ENCODE measurements at regions not wholly inside any gene's neighbourhood (a gene's known extent, or its start where the extent isn't known, plus 50 kb on each side); places are given as distances from the start of the nearest gene placed in this dataset.
"Not testable (repeated sequence)": the region's sequence is repeated elsewhere in the genome, so short reads cannot be mapped to it uniquely, and the experiment has no call there.

- DNase-seq (ENCODE audit: low read depth) = no peak
Measured at GRCh38 chr22:27250418-27250817, 551.1 kb downstream of the MN1 start.

GRCh38 chr22:27250886-27251285 lies 550.7 kb downstream of the MN1 start:
- no peak for DNase-seq (ENCODE audit: low read depth)

- DNase-seq (ENCODE audit: low read depth) = no peak
Measured at GRCh38 chr22:27251563-27251962, 550.0 kb downstream of the MN1 start.

- peak; percentile 61 for DNase-seq (ENCODE audit: low read depth)
Measured at GRCh38 chr22:27252282-27253049, 549.1 kb downstream of the MN1 start.

GRCh38 chr22:27253108-27253902 lies 548.3 kb downstream of the MN1 start:
- peak; percentile 78 for DNase-seq (ENCODE audit: low read depth)

GRCh38 chr22:27254063-27254462 lies 547.5 kb downstream of the MN1 start:
- not testable (repeated sequence) for DNase-seq (ENCODE audit: low read depth)

- no peak for DNase-seq (ENCODE audit: low read depth)
Measured at GRCh38 chr22:27255580-27255979, 546.0 kb downstream of the MN1 start.

- no peak for DNase-seq (ENCODE audit: low read depth)
Measured at GRCh38 chr22:27257987-27258386, 543.6 kb downstream of the MN1 start.

GRCh38 chr22:27258616-27259172 lies 542.9 kb downstream of the MN1 start:
- no peak for DNase-seq (ENCODE audit: low read depth)

- no peak for DNase-seq (ENCODE audit: low read depth)
Measured at GRCh38 chr22:27259433-27259832, 542.1 kb downstream of the MN1 start.

GRCh38 chr22:27260087-27260698 lies 541.4 kb downstream of the MN1 start:
- DNase-seq (ENCODE audit: low read depth) = no peak

- DNase-seq (ENCODE audit: low read depth) = no peak
Measured at GRCh38 chr22:27262361-27262760, 539.2 kb downstream of the MN1 start.

GRCh38 chr22:27264184-27264583 lies 537.4 kb downstream of the MN1 start:
- no peak for DNase-seq (ENCODE audit: low read depth)

- DNase-seq (ENCODE audit: low read depth) = no peak
Measured at GRCh38 chr22:27267145-27267544, 534.4 kb downstream of the MN1 start.

GRCh38 chr22:27269751-27270543 lies 531.6 kb downstream of the MN1 start:
- no peak for DNase-seq (ENCODE audit: low read depth)

- no peak for DNase-seq (ENCODE audit: low read depth)
Measured at GRCh38 chr22:27270818-27271510, 530.6 kb downstream of the MN1 start.

GRCh38 chr22:27273436-27273835 lies 528.1 kb downstream of the MN1 start:
- no peak for DNase-seq (ENCODE audit: low read depth)

GRCh38 chr22:27273853-27274252 lies 527.7 kb downstream of the MN1 start:
- no peak for DNase-seq (ENCODE audit: low read depth)

- no peak for DNase-seq (ENCODE audit: low read depth)
Measured at GRCh38 chr22:27274770-27275449, 526.6 kb downstream of the MN1 start.

GRCh38 chr22:27278946-27279345 lies 522.6 kb downstream of the MN1 start:
- DNase-seq (ENCODE audit: low read depth) = no peak

Measured in forelimb muscle (tissue), 1 donor.